ENCODE measurements at regions not wholly inside any gene's neighbourhood (a gene's known extent, or its start where the extent isn't known, plus 50 kb on each side); places are given as distances from the start of the nearest gene placed in this dataset.

GRCh38 chr4:166585491-166585890 lies 648.8 kb downstream of the SPOCK3 start:
- TF ChIP-seq CTCF (IDR thresholded peaks at IDR 0.05; ENCODE audit: insufficient read depth, low read length, poor library complexity, severe bottlenecking) (no peak), EZH2phosphoT487 (conservative IDR thresholded peaks at IDR 0.05; ENCODE audit: low read length) (no peak)

All from SU-DHL-6 (cell line).